HEK293 (cell line): ENCODE measurements at regions not wholly inside any gene's neighbourhood (a gene's known extent, or its start where the extent isn't known, plus 50 kb on each side); places are given as distances from the start of the nearest gene placed in this dataset.

Source experiments
- CTCF ChIA-PET: fragments of 350-600 bp; formaldehyde crosslinking; extraction: SDS; loops from one replicate; lab custom pipeline; 2021; ENCODE audit warnings: antibody characterized with exemption; lab: Yijun Ruan, JAX
- POLR2A ChIA-PET: fragments of 300-600 bp; formaldehyde crosslinking; extraction: SDS; loops from one replicate; lab custom pipeline; 2020; ENCODE audit warnings: antibody characterized with exemption, inconsistent platforms; lab: Yijun Ruan, JAX
- H3K27ac ChIP-seq: fragments of 200-500 bp; sonication (Bioruptor generic); 2 replicates; pipeline ENCODE4 v1.5.1; 2014; ENCODE audit warnings: low read depth, low read length, control low read depth, inconsistent platforms; ENCODE audit errors: extremely low read depth
- H3K36me3 ChIP-seq, 2 experiments: fragments of 200-500 bp in 1 of 2; sonication (Bioruptor generic) in 1 of 2; 1 replicate in 1 of 2; 2 replicates in 1 of 2; pipeline ENCODE4 v1.5.1; 2014 to 2017; ENCODE audit warnings: inconsistent platforms in 2 of 2, low read length in 2 of 2; ENCODE audit not compliant: control insufficient read depth in 2 of 2, insufficient read depth in 1 of 2
- H3K4me1 ChIP-seq: fragments of 200-500 bp; sonication (Bioruptor generic); 2 replicates; pipeline ENCODE4 v1.5.1; 2014; ENCODE audit warnings: mild to moderate bottlenecking, low read length, inconsistent platforms; ENCODE audit not compliant: control insufficient read depth, insufficient read depth
- H3K4me3 ChIP-seq: 2 replicates; pipeline ENCODE4 v1.5.1; 2011; ENCODE audit warnings: low read depth, mild to moderate bottlenecking, control low read depth, low read length, moderate library complexity
- H3K9me3 ChIP-seq: fragments of 200-500 bp; sonication (Bioruptor generic); 2 replicates; pipeline ENCODE4 v1.5.1; 2014; ENCODE audit warnings: low read depth, low read length, inconsistent platforms; ENCODE audit not compliant: control insufficient read depth, insufficient read depth
- AEBP2 ChIP-seq: fragments of 450-650 bp; formaldehyde crosslinking; IDR thresholded peaks from 2 replicates; pipeline ENCODE4 v1.5.1; 2016; ENCODE audit warnings: missing biosample characterization, missing genetic modification characterization, borderline replicate concordance
- EGR2 ChIP-seq: fragments of 450-650 bp; formaldehyde crosslinking; IDR thresholded peaks from 2 replicates; pipeline ENCODE4 v1.5.1; 2016; ENCODE audit warnings: low read depth, missing biosample characterization, missing genetic modification characterization
- HIC1 ChIP-seq: fragments of 450-650 bp; formaldehyde crosslinking; IDR thresholded peaks from 2 replicates; pipeline ENCODE4 v1.5.1; 2016; ENCODE audit warnings: missing biosample characterization, missing genetic modification characterization
- KLF16 ChIP-seq: fragments of 450-650 bp; formaldehyde crosslinking; IDR thresholded peaks from 2 replicates; pipeline ENCODE4 v1.5.1; 2017; ENCODE audit warnings: missing biosample characterization, missing genetic modification characterization
- KLF8 ChIP-seq: fragments of 450-650 bp; formaldehyde crosslinking; IDR thresholded peaks from 2 replicates; pipeline ENCODE4 v1.5.1; 2016; ENCODE audit warnings: missing biosample characterization, missing genetic modification characterization
- PATZ1 ChIP-seq: fragments of 450-650 bp; formaldehyde crosslinking; IDR thresholded peaks from 2 replicates; pipeline ENCODE4 v1.5.1; 2016; ENCODE audit warnings: missing biosample characterization, missing genetic modification characterization
- SALL2 ChIP-seq: fragments of 450-650 bp; formaldehyde crosslinking; IDR thresholded peaks from 2 replicates; pipeline ENCODE4 v1.5.0; 2017; ENCODE audit warnings: missing biosample characterization, mild to moderate bottlenecking, missing genetic modification characterization, borderline replicate concordance
- SP7 ChIP-seq: fragments of 450-650 bp; formaldehyde crosslinking; IDR thresholded peaks from 2 replicates; pipeline ENCODE4 v1.5.1; 2016; ENCODE audit warnings: missing biosample characterization, missing genetic modification characterization
- TRIM28 ChIP-seq: IDR thresholded peaks from 2 replicates; pipeline ENCODE4 v1.6.1; 2011; ENCODE audit warnings: low read length, control low read depth, borderline replicate concordance
- ZFHX2 ChIP-seq: fragments of 450-650 bp; formaldehyde crosslinking; conservative IDR thresholded peaks from 2 replicates; pipeline ENCODE4 v1.5.1; 2016; ENCODE audit warnings: missing biosample characterization, missing genetic modification characterization
- ZIC2 ChIP-seq: fragments of 450-650 bp; formaldehyde crosslinking; IDR thresholded peaks from 2 replicates; pipeline ENCODE4 v1.5.1; 2016; ENCODE audit warnings: missing biosample characterization, missing genetic modification characterization
- ZNF155 ChIP-seq: fragments of 450-650 bp; formaldehyde crosslinking; IDR thresholded peaks from 2 replicates; pipeline ENCODE4 v1.5.1; 2016; ENCODE audit warnings: missing biosample characterization, missing genetic modification characterization
- ZNF175 ChIP-seq: fragments of 450-650 bp; formaldehyde crosslinking; IDR thresholded peaks from 2 replicates; pipeline ENCODE4 v1.5.1; 2016; ENCODE audit warnings: missing biosample characterization, missing genetic modification characterization
- ZNF211 ChIP-seq: fragments of 450-650 bp; formaldehyde crosslinking; IDR thresholded peaks from 2 replicates; pipeline ENCODE4 v1.5.1; 2016; ENCODE audit warnings: low read depth, missing biosample characterization, missing genetic modification characterization
- ZNF292 ChIP-seq: fragments of 450-650 bp; formaldehyde crosslinking; IDR thresholded peaks from 2 replicates; pipeline ENCODE4 v1.5.1; 2016; ENCODE audit warnings: low read depth, missing biosample characterization, missing genetic modification characterization, borderline replicate concordance
- ZNF416 ChIP-seq: fragments of 450-650 bp; formaldehyde crosslinking; IDR thresholded peaks from 2 replicates; pipeline ENCODE4 v1.5.1; 2016; ENCODE audit warnings: missing biosample characterization, missing genetic modification characterization
- ZNF423 ChIP-seq: fragments of 450-650 bp; formaldehyde crosslinking; IDR thresholded peaks from 2 replicates; pipeline ENCODE4 v1.5.1; 2016; ENCODE audit warnings: missing biosample characterization, missing genetic modification characterization
- ZNF560 ChIP-seq: fragments of 450-650 bp; formaldehyde crosslinking; IDR thresholded peaks from 2 replicates; pipeline ENCODE4 v1.5.1; 2017; ENCODE audit warnings: missing biosample characterization, missing genetic modification characterization, borderline replicate concordance
- ZNF623 ChIP-seq: fragments of 450-650 bp; formaldehyde crosslinking; IDR thresholded peaks from 2 replicates; pipeline ENCODE4 v1.5.1; 2016; ENCODE audit warnings: missing biosample characterization, missing genetic modification characterization
- ZNF629 ChIP-seq: fragments of 450-650 bp; formaldehyde crosslinking; IDR thresholded peaks from 2 replicates; pipeline ENCODE4 v1.5.1; 2017; ENCODE audit warnings: missing biosample characterization, missing genetic modification characterization
- ZNF704 ChIP-seq: fragments of 450-650 bp; formaldehyde crosslinking; IDR thresholded peaks from 2 replicates; pipeline ENCODE4 v1.5.1; 2016; ENCODE audit warnings: missing biosample characterization, missing genetic modification characterization
- ZNF792 ChIP-seq: fragments of 450-650 bp; formaldehyde crosslinking; IDR thresholded peaks from 2 replicates; pipeline ENCODE4 v1.5.1; 2016; ENCODE audit warnings: missing biosample characterization, missing genetic modification characterization

GRCh38 chr3:72595927-72596610 lies 252.2 kb downstream of the SHQ1 start:
- Histone ChIP-seq H3K4me3 (no peak overlapping the region), H3K27ac (no peak overlapping the region), H3K9me3 (no peaks in the 10 kb centered on the region), H3K4me1 (peaks cover 4% of the 10 kb centered on the region; the same call in 1 of the 2 replicates), H3K36me3 (no peaks in the 10 kb centered on the region)
- POLR2A ChIA-PET: no interaction called here
- no peak for TF ChIP-seq KLF16 (tag by site-specific recombination)
- TF ChIP-seq ZNF211 (tag by site-specific recombination): no peak
- TF ChIP-seq EGR2 (tag by site-specific recombination): peak; percentile 55
- TF ChIP-seq AEBP2 (tag by site-specific recombination): no peak
- TF ChIP-seq ZIC2 (tag by site-specific recombination): peak; percentile 52; the same call in 1 of the 2 replicates
- peak; percentile 55 for TF ChIP-seq ZFHX2 (tag by site-specific recombination)
- no peak for TF ChIP-seq SP7
- TF ChIP-seq ZNF175: no peak
- CTCF ChIA-PET: interaction anchor here (0.7 kb wide), 1 partner anchor 139 kb away, joined by 3 read pairs; no protein-coding TSS in a partner anchor

- TF ChIP-seq ZNF423 (tag by site-specific recombination) (no peak), TRIM28 (no peak), ZNF560 (tag by site-specific recombination) (no peak), ZNF623 (tag by site-specific recombination) (no peak), ZNF292 (tag by site-specific recombination) (no peak), KLF8 (tag by site-specific recombination) (no peak), ZFHX2 (tag by site-specific recombination) (peak; percentile 32; the same call in 1 of the 2 replicates), ZNF704 (no peak), ZNF792 (tag by site-specific recombination) (no peak)
- ChIA-PET CTCF (interaction anchor here (0.7 kb wide), 1 partner anchor 16 kb away, joined by 4 read pairs; no protein-coding TSS in a partner anchor), POLR2A (no interaction called here)
- Histone ChIP-seq H3K36me3 (no peaks in the 10 kb centered on the region), H3K4me3 (no peak overlapping the region), H3K9me3 (no peaks in the 10 kb centered on the region), H3K27ac (no peak overlapping the region), H3K4me1 (peaks cover 4% of the 10 kb centered on the region; the same call in 1 of the 2 replicates)
Observed at GRCh38 chr3:72595376-72595775, 252.9 kb downstream of the SHQ1 start.

- TF ChIP-seq HIC1 (tag by site-specific recombination) (no peak), PATZ1 (tag by site-specific recombination) (no peak), ZNF416 (no peak), ZNF155 (tag by site-specific recombination) (no peak), ZNF629 (tag by site-specific recombination) (no peak), SALL2 (tag by site-specific recombination) (no peak)
- H3K36me3 ChIP-seq: no peaks in the 10 kb centered on the region
- POLR2A ChIA-PET: no interaction called here
- no peaks in the 10 kb centered on the region for H3K9me3 ChIP-seq
- no peak overlapping the region for H3K27ac ChIP-seq
- no peak overlapping the region for H3K4me3 ChIP-seq
- peaks cover 4% of the 10 kb centered on the region; the same call in 1 of the 2 replicates for H3K4me1 ChIP-seq
- CTCF ChIA-PET: interaction anchor here (0.7 kb wide), 1 partner anchor 17 kb away, joined by 4 read pairs; no protein-coding TSS in a partner anchor
Observed at GRCh38 chr3:72594615-72595215, 253.5 kb downstream of the SHQ1 start.
